ENCODE measurements at regions not wholly inside any gene's neighbourhood (a gene's known extent, or its start where the extent isn't known, plus 50 kb on each side); places are given as distances from the start of the nearest gene placed in this dataset.

DNA sequence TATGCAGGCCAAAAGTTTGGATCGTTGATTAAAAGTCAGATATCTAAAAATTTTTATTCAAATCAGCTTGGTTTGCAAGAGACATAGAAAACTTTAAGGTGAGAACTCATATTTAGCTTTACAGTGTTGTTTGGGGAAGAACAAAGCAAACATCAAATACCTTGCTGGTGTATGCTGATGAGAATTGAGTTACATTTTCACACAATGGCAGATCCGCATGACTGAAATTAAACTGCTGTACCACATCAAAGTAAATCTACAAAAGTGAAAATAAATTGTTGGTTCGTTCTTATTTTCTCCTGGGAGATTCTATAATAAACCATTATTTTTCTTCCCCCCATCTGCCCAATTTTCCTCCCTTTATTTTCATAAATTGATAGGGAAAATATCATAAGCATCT, 198.2 kb upstream of the PCSK5 start:
- TF ChIP-seq, protein P1, sequence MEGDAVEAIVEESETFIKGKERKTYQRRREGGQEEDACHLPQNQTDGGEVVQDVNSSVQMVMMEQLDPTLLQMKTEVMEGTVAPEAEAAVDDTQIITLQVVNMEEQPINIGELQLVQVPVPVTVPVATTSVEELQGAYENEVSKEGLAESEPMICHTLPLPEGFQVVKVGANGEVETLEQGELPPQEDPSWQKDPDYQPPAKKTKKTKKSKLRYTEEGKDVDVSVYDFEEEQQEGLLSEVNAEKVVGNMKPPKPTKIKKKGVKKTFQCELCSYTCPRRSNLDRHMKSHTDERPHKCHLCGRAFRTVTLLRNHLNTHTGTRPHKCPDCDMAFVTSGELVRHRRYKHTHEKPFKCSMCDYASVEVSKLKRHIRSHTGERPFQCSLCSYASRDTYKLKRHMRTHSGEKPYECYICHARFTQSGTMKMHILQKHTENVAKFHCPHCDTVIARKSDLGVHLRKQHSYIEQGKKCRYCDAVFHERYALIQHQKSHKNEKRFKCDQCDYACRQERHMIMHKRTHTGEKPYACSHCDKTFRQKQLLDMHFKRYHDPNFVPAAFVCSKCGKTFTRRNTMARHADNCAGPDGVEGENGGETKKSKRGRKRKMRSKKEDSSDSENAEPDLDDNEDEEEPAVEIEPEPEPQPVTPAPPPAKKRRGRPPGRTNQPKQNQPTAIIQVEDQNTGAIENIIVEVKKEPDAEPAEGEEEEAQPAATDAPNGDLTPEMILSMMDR (IDR thresholded peaks at IDR 0.05; ENCODE audit: poor library complexity): no peak
- no peak for TF ChIP-seq EZH2 (IDR thresholded peaks at IDR 0.05; ENCODE audit: borderline replicate concordance)
- no peak for TF ChIP-seq EZH2phosphoT487 (IDR thresholded peaks at IDR 0.05; ENCODE audit: low read depth, severe bottlenecking, unreplicated experiment)

All from hepatocyte (in vitro differentiated cells).